DND-41 (cell line): ENCODE measurements at regions not wholly inside any gene's neighbourhood (a gene's known extent, or its start where the extent isn't known, plus 50 kb on each side); places are given as distances from the start of the nearest gene placed in this dataset.

Source experiments
- EZH2 ChIP-seq: IDR thresholded peaks from 3 replicates; pipeline ENCODE4 v1.6.1; 2012; ENCODE audit warnings: borderline replicate concordance, low read depth, mild to moderate bottlenecking, moderate library complexity, low read length, inconsistent platforms; ENCODE audit not compliant: severe bottlenecking
- TF ChIP-seq, protein P1 (sequence below): IDR thresholded peaks from 2 replicates; pipeline ENCODE4 v1.5.1; 2012; ENCODE audit warnings: borderline replicate concordance, low read length, moderate library complexity, mild to moderate bottlenecking; ENCODE audit not compliant: poor library complexity, severe bottlenecking; ENCODE audit errors: extremely low read depth

- TF ChIP-seq, protein P1, sequence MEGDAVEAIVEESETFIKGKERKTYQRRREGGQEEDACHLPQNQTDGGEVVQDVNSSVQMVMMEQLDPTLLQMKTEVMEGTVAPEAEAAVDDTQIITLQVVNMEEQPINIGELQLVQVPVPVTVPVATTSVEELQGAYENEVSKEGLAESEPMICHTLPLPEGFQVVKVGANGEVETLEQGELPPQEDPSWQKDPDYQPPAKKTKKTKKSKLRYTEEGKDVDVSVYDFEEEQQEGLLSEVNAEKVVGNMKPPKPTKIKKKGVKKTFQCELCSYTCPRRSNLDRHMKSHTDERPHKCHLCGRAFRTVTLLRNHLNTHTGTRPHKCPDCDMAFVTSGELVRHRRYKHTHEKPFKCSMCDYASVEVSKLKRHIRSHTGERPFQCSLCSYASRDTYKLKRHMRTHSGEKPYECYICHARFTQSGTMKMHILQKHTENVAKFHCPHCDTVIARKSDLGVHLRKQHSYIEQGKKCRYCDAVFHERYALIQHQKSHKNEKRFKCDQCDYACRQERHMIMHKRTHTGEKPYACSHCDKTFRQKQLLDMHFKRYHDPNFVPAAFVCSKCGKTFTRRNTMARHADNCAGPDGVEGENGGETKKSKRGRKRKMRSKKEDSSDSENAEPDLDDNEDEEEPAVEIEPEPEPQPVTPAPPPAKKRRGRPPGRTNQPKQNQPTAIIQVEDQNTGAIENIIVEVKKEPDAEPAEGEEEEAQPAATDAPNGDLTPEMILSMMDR = no peak
- no peak for TF ChIP-seq EZH2
These were observed 106.0 kb downstream of the ADRB2 start for GRCh38 chr5:148932355-148932935.
